Adrenal gland (tissue), 5 donors: ENCODE measurements at regions not wholly inside any gene's neighbourhood (a gene's known extent, or its start where the extent isn't known, plus 50 kb on each side); places are given as distances from the start of the nearest gene placed in this dataset.

ENCODE experiments used
- POLR2A ChIP-seq, 2 donors: fragments of 450-650 bp; IDR thresholded peaks; one replicate each; pipeline ENCODE4 v1.6.1; 2017; ENCODE audit warnings: antibody characterized with exemption in 2 of 2, mild to moderate bottlenecking in 2 of 2, moderate library complexity in 1 of 2
- TF ChIP-seq, protein P1 (sequence below), 6 experiments: fragments of 450-650 bp in 4 of 6; fragments of 200-600 bp in 2 of 6; sonication (generic) in 1 of 6; IDR thresholded peaks; 1 replicate in 5 of 6; 2 replicates in 1 of 6; pipeline versions ENCODE4 v1.5.1 to v1.8.0; 2016 to 2021; ENCODE audit warnings: antibody characterized with exemption in 6 of 6, mild to moderate bottlenecking in 2 of 6, moderate library complexity in 1 of 6
- donor health status: DM: no; HTN: no; CAD: no.

DNA sequence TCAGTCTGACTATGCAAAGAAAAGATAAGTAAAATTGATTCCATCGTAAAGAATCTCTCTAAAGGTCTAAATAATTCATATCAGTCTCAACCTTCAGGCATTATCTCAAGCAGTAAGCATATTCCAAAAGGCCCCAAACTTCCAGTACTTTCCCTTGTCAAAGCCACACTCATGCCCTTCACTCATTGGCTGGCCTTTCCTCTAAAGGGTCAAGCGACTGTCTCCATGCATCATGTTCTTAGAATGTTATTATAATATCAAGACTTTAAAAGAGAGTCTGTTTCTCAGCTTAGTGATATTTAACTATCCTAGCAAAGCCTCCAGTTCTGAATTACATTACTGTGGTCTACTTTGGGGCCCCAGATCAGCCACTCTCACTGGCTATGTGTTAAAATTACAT lies 271.3 kb downstream of the MREG start:
- TF ChIP-seq, protein P1, sequence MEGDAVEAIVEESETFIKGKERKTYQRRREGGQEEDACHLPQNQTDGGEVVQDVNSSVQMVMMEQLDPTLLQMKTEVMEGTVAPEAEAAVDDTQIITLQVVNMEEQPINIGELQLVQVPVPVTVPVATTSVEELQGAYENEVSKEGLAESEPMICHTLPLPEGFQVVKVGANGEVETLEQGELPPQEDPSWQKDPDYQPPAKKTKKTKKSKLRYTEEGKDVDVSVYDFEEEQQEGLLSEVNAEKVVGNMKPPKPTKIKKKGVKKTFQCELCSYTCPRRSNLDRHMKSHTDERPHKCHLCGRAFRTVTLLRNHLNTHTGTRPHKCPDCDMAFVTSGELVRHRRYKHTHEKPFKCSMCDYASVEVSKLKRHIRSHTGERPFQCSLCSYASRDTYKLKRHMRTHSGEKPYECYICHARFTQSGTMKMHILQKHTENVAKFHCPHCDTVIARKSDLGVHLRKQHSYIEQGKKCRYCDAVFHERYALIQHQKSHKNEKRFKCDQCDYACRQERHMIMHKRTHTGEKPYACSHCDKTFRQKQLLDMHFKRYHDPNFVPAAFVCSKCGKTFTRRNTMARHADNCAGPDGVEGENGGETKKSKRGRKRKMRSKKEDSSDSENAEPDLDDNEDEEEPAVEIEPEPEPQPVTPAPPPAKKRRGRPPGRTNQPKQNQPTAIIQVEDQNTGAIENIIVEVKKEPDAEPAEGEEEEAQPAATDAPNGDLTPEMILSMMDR (IDR thresholded peaks at IDR 0.05), result no peak
- TF ChIP-seq POLR2A (IDR thresholded peaks at IDR 0.05), result no peak
